K562 (cell line): ENCODE measurements at regions not wholly inside any gene's neighbourhood (a gene's known extent, or its start where the extent isn't known, plus 50 kb on each side); places are given as distances from the start of the nearest gene placed in this dataset.
A peak's percentile ranks its signal among the peaks of the same experiment; 100 is the strongest.

ENCODE experiments used
- ARID3A ChIP-seq: IDR thresholded peaks from 2 replicates; pipeline ENCODE4 v1.6.1; 2012; ENCODE audit warnings: low read depth, low read length, improper control_type of control experiment, borderline replicate concordance
- BRD4 ChIP-seq: fragments of 200-600 bp; sonication (generic); IDR thresholded peaks from 2 replicates; pipeline ENCODE4 v1.6.1; 2017; ENCODE audit warnings: inconsistent platforms
- CAMTA2 ChIP-seq: fragments of 250-450 bp; sonication (Bioruptor Pico); conservative IDR thresholded peaks from 2 replicates; pipeline ENCODE4 v1.5.1; 2022
- CTCFL ChIP-seq: IDR thresholded peaks from 2 replicates; pipeline ENCODE4 v1.6.1; 2011; ENCODE audit warnings: borderline replicate concordance, low read depth, mild to moderate bottlenecking, moderate library complexity, low read length; ENCODE audit not compliant: insufficient read depth, poor library complexity, severe bottlenecking
- E2F6 ChIP-seq, 2 experiments: IDR thresholded peaks; 2 replicates each; pipeline ENCODE4 v1.6.1; 2011; ENCODE audit warnings: borderline replicate concordance in 1 of 2, control low read depth in 1 of 2, low read depth in 1 of 2, low read length in 1 of 2, mild to moderate bottlenecking in 1 of 2, mixed read lengths in 1 of 2, moderate library complexity in 1 of 2; ENCODE audit not compliant: insufficient read depth in 1 of 2, insufficient read length in 1 of 2, poor library complexity in 1 of 2, severe bottlenecking in 1 of 2; ENCODE audit errors: extremely low read depth in 1 of 2
- L3MBTL2 ChIP-seq: fragments of 450-650 bp; IDR thresholded peaks from 2 replicates; pipeline ENCODE4 v1.6.1; 2016; ENCODE audit warnings: mild to moderate bottlenecking, moderate library complexity
- NFRKB ChIP-seq: fragments of 450-650 bp; IDR thresholded peaks from 2 replicates; pipeline ENCODE4 v1.6.1; 2016; ENCODE audit warnings: low read depth
- POLR2H ChIP-seq: IDR thresholded peaks from 2 replicates; pipeline ENCODE4 v1.6.1; 2016; ENCODE audit warnings: missing genetic modification characterization, low read depth, mild to moderate bottlenecking, control low read depth, missing compliant biosample characterization, moderate library complexity
- ZC3H4 ChIP-seq: sonication (generic); formaldehyde crosslinking; IDR thresholded peaks from 2 replicates; pipeline ENCODE4 v1.9.0; 2021; ENCODE audit warnings: missing genetic modification reagents, borderline replicate concordance
- ZNF134 ChIP-seq: fragments of 250-450 bp; sonication (Bioruptor Pico); conservative IDR thresholded peaks from 2 replicates; pipeline ENCODE4 v1.4.0; 2020
- ZNF384 ChIP-seq: IDR thresholded peaks from 2 replicates; pipeline ENCODE4 v1.6.1; 2012; ENCODE audit warnings: low read depth, low read length, improper control_type of control experiment
- TF ChIP-seq, protein P1 (sequence below): fragments of 250-450 bp; sonication (Bioruptor Pico); IDR thresholded peaks from 2 replicates; pipeline ENCODE4 v1.4.0; 2020; ENCODE audit warnings: mild to moderate bottlenecking, moderate library complexity, borderline replicate concordance
- TF ChIP-seq, protein P2 (sequence below): IDR thresholded peaks from 2 replicates; pipeline ENCODE4 v1.6.1; 2011; ENCODE audit not compliant: insufficient read length; ENCODE audit errors: extremely low read depth
- TF ChIP-seq, protein P3 (sequence below), 3 experiments: fragments of 200-800 bp in 1 of 3; fragments of 250-450 bp in 1 of 3; fragments of 450-650 bp in 1 of 3; sonication (Bioruptor Pico) in 1 of 3; sonication (Bioruptor generic) in 1 of 3; formaldehyde crosslinking in 1 of 3; IDR thresholded peaks; 2 replicates each; pipeline versions ENCODE4 v1.6.1 to v1.8.0; 2016 to 2022; ENCODE audit warnings: mild to moderate bottlenecking in 2 of 3, missing genetic modification characterization in 2 of 3, missing compliant biosample characterization in 1 of 3, moderate library complexity in 1 of 3

- TF ChIP-seq, protein P1, sequence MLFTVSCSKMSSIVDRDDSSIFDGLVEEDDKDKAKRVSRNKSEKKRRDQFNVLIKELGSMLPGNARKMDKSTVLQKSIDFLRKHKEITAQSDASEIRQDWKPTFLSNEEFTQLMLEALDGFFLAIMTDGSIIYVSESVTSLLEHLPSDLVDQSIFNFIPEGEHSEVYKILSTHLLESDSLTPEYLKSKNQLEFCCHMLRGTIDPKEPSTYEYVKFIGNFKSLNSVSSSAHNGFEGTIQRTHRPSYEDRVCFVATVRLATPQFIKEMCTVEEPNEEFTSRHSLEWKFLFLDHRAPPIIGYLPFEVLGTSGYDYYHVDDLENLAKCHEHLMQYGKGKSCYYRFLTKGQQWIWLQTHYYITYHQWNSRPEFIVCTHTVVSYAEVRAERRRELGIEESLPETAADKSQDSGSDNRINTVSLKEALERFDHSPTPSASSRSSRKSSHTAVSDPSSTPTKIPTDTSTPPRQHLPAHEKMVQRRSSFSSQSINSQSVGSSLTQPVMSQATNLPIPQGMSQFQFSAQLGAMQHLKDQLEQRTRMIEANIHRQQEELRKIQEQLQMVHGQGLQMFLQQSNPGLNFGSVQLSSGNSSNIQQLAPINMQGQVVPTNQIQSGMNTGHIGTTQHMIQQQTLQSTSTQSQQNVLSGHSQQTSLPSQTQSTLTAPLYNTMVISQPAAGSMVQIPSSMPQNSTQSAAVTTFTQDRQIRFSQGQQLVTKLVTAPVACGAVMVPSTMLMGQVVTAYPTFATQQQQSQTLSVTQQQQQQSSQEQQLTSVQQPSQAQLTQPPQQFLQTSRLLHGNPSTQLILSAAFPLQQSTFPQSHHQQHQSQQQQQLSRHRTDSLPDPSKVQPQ, result no peak
- no peak for TF ChIP-seq CTCFL
- no peak for TF ChIP-seq ZNF384
- TF ChIP-seq BRD4, result no peak
- TF ChIP-seq, protein P2, sequence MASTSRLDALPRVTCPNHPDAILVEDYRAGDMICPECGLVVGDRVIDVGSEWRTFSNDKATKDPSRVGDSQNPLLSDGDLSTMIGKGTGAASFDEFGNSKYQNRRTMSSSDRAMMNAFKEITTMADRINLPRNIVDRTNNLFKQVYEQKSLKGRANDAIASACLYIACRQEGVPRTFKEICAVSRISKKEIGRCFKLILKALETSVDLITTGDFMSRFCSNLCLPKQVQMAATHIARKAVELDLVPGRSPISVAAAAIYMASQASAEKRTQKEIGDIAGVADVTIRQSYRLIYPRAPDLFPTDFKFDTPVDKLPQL, result no peak
- TF ChIP-seq POLR2H (tag), result no peak
- no peak for TF ChIP-seq E2F6 (IDR thresholded peaks at IDR 0.05; ENCODE audit: borderline replicate concordance in 1 of 2, extremely low read depth in 1 of 2, insufficient read depth in 1 of 2, insufficient read length in 1 of 2, low read depth in 1 of 2, low read length in 1 of 2, poor library complexity in 1 of 2, severe bottlenecking in 1 of 2)
- no peak for TF ChIP-seq ZC3H4 (CRISPR knock-in tag)
- TF ChIP-seq ARID3A, result no peak
- no peak for TF ChIP-seq CAMTA2 (CRISPR knock-in tag)
- 0 out of 2 replicates have a peak, but pooled peaks have one; percentile 59 for TF ChIP-seq ZNF134 (CRISPR knock-in tag)
- no peak for TF ChIP-seq L3MBTL2
- TF ChIP-seq, protein P3, sequence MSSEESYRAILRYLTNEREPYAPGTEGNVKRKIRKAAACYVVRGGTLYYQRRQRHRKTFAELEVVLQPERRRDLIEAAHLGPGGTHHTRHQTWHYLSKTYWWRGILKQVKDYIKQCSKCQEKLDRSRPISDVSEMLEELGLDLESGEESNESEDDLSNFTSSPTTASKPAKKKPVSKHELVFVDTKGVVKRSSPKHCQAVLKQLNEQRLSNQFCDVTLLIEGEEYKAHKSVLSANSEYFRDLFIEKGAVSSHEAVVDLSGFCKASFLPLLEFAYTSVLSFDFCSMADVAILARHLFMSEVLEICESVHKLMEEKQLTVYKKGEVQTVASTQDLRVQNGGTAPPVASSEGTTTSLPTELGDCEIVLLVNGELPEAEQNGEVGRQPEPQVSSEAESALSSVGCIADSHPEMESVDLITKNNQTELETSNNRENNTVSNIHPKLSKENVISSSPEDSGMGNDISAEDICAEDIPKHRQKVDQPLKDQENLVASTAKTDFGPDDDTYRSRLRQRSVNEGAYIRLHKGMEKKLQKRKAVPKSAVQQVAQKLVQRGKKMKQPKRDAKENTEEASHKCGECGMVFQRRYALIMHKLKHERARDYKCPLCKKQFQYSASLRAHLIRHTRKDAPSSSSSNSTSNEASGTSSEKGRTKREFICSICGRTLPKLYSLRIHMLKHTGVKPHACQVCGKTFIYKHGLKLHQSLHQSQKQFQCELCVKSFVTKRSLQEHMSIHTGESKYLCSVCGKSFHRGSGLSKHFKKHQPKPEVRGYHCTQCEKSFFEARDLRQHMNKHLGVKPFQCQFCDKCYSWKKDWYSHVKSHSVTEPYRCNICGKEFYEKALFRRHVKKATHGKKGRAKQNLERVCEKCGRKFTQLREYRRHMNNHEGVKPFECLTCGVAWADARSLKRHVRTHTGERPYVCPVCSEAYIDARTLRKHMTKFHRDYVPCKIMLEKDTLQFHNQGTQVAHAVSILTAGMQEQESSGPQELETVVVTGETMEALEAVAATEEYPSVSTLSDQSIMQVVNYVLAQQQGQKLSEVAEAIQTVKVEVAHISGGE (CRISPR knock-in tag; IDR thresholded peaks at IDR 0.05), result 0 out of 6 replicates have a peak, but pooled peaks of 1 of the 3 experiments have one; percentile 23
- TF ChIP-seq NFRKB, result no peak
These were observed 83.9 kb upstream of the EED start (continued) for GRCh38 chr11:86160541-86161149.
